Esophagus squamous epithelium (tissue), 4 donors: ENCODE measurements at regions not wholly inside any gene's neighbourhood (a gene's known extent, or its start where the extent isn't known, plus 50 kb on each side); places are given as distances from the start of the nearest gene placed in this dataset.

Experiments
- CTCF ChIP-seq, 6 experiments: fragments of 450-650 bp in 4 of 6; fragments of 200-600 bp in 2 of 6; sonication (generic) in 2 of 6; IDR thresholded peaks; one replicate each; pipeline ENCODE4 v1.5.1; 2016 to 2019; ENCODE audit warnings: antibody characterized with exemption in 6 of 6, mild to moderate bottlenecking in 4 of 6, moderate library complexity in 4 of 6
- POLR2A ChIP-seq, 4 donors: fragments of 450-650 bp; IDR thresholded peaks; one replicate each; pipeline ENCODE4 v1.6.1; 2017; ENCODE audit warnings: antibody characterized with exemption in 4 of 4, mild to moderate bottlenecking in 4 of 4, moderate library complexity in 3 of 4

DNA sequence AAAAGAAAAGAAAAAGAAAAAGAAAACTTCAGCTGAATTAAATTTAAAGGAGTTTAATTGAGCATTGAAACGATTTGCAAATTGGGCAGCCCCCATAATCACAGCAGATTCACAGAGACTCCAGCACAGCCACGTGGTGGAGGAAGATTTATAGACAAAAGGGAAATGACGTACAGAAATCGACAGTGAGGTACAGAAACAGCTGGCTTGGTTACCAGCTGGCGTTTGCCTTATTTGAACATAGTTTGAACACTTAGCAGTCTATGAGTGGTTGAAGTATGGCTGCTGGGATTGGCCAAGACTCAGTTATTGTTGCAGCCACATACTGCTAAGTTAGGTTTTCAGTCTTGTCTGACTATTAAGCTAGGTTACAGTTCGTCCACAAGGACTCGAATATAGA is 312.2 kb upstream of the SLC14A2 start:
- TF ChIP-seq CTCF (IDR thresholded peaks at IDR 0.05) (no peak), POLR2A (IDR thresholded peaks at IDR 0.05) (no peak)
